Stimulated activated CD4-positive, alpha-beta T cell treated with anti-CD3 and anti-CD28 coated beads, Interleukin-12 subunit alpha, Interleukin-12 subunit beta, amount 100 ng/mL, for 48 hours (primary cell): ENCODE measurements at regions not wholly inside any gene's neighbourhood (a gene's known extent, or its start where the extent isn't known, plus 50 kb on each side); places are given as distances from the start of the nearest gene placed in this dataset.
"Not testable (repeated sequence)": the region's sequence is repeated elsewhere in the genome, so short reads cannot be mapped to it uniquely, and the experiment has no call there.

Experiments used
- DNase-seq, 3 donors: peaks; one replicate each; pipeline ENCODE4 v3.0.0-alpha.2; 2020; ENCODE audit warnings: low read depth in 2 of 3, low spot score in 1 of 3

- no peak for DNase-seq
Measured at GRCh38 chr2:53210538-53210937, 557.1 kb upstream of the CHAC2 start.

DNA sequence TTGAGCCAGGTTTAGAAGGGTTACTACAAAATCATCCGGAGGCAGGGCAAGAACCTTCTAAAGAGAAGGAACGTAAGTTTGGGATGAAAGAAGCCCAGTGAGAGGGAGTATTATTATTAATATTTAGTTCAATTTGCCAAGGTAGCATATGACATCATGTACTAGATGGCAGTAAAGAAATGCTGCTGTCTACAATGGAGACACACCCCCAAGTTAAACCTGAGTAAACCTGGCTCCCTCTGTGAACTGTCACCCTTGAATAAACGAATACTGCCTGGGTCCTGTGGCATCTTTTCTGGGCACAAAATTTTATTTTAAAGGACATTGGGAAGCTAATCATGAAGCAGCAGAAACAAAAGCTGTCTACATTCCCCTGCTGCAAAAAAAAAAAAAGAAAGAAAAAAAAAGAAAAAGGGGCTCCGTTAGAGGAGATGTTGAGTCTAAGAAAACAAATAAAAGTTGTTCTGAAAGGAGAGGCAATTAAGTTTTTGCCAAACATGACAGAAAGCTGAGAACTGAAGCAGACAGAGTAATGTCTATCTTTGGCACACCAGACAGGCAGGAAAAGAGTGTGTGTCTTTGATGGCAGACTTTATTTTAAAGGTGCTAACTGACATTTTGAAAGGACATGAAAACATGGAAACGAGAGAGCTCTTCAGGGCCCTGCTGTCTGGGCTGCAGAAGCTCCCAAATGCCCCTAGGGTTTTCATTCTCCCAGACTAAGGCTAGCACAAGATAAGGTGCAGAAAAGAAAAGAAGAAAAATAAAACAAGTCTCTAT lies 557.7 kb upstream of the CHAC2 start:
- DNase-seq, result no peak

DNA sequence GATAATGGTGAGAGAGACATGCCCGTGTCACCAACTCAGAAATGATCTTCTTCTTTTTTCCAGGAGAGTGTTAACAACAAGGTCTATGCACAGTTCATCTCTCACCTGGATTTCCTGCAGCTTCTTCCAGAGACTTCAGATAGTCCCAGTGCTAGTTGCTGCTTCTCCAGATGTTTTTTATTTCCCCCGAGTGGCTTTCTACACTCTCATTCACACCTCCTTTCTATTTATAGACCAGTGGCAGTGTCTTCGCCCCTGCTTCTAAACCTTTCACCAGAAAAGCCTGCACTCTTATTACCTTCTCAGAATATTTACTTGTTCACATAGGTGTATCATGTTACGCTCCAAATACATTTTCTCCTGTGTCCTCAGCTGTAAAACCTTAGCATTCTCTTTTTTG lies 558.8 kb upstream of the CHAC2 start:
- no peak for DNase-seq

GRCh38 chr2:53206226-53206625 lies 561.4 kb upstream of the CHAC2 start:
- not testable (repeated sequence) for DNase-seq

DNA sequence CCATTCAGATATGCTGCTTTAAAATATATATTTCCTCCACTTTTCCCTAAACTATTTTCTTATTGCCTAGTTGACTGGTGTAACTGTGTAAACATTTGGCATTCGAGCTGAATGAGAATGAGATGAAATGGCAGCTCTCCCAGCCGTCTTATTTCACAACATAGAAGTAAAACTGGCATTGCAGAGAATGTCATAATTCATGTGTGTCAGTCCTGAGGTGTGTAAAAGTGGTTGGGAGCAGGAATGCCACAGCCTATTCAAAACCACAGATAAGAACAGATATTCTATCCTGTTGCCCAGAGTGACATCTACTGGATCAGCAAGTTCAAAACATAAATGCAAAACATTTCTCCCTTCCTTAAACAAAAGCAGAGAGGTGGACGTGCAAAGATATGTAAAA lies 565.5 kb upstream of the CHAC2 start:
- no peak for DNase-seq

DNA sequence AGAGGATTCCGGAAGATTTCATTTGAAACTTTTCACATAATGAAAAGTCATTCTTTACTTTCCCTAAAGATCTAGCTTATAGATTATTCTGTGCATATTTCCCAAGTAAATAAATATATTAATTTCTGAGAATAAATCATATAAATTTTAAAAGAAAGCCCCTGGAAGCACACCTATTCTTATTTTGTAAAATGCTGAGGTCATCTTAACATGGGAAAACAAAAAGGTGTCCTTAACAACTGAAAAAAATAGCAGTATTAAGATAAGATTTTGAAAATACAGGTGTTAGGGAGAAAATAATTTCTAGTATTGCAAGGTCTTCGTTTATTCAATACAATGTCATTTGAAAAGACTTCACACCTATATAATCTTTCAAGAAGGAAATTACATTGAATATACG lies 567.5 kb upstream of the CHAC2 start:
- DNase-seq, result no peak

DNA sequence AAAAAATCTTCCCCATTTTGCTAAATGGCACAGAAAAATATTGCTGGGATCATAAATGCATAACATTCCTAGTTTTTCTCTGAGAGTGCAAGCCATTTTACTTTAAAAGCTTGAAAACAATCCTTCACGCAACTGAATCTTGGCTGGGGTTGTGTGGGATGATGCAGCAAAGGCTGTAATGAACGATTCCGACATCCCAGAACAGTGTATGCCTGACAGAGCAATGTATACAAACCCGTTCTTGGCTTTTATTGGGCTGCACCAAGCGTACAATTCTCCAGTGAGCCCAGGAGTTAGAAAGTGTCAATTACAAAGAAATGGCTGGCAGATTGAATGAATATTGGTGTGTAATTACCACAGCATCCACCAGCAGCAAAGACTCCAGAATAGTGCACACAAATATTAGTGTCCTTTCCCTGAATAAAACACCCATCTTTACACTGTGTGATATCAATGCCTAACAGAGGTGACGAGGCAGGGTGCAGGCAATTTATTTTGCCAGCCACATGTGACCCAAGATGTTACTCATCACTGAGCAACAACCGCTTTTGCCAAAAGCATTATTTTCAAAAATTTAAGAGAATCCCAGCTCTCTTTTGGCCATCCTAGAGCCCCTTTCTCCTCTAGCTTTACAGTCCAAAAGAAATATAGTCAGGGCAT lies 578.6 kb upstream of the CHAC2 start:
- DNase-seq, result no peak

DNA sequence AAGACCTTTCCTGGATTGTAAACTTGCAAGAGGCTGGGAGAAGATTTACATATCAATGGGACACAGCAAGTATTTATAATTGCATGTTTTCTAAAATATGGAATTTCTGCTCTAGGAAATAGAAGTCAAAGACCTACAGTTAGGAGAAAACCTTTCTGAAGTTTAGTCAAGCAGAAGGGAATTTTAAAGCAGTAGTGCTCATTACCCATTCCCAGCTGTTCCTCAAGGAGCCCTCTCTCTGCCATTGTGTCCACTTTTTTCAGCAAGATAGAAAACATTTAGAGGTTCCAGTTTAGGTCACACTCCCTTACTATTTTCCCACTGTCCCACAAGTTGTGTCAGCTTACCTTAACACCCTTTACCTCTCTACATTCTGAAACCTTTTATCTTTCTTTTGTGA lies 584.0 kb upstream of the CHAC2 start:
- no peak for DNase-seq

DNA sequence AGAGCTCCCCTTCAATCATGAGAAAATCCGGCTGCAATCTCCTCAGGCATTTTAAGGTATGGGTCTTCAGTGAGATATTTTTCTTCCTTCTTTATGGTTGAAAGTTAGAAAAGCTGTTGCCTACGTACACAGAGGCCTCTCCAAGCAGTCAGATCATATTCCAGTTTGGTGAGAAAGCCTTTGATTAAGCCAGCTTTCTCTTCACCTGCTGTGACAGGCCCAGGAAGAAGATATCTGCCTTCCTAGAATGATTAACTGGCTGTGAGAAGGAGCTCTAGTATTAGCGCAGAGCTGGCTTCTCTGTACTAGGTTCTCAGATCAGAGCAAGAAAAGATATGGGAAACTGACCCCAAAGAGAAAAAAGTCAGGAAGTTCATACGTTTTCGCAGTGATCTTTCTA lies 585.0 kb upstream of the CHAC2 start:
- no peak for DNase-seq

GRCh38 chr2:53181759-53182158 lies 585.8 kb upstream of the CHAC2 start:
- no peak for DNase-seq

- no peak for DNase-seq
Measured at GRCh38 chr2:53177327-53177726, 590.3 kb upstream of the CHAC2 start.

DNA sequence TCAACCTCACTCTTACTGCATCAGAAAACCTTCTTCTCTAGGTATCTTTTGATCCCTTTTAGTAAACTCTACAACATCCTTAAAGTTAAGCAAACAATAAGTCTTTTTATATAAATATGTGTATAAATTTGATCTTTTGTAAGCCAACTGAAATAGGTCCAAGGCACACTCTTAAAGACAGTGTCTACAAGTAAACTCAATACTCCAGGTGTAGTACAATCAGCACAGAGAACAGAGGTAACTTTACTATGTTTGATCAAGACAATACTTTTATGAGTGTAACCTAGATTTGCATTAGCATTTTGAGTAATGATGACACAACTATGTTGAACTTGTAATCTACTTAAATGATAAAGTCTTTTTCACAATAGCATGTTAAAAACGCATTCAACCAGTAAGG lies 593.1 kb upstream of the CHAC2 start:
- DNase-seq, result no peak

DNA sequence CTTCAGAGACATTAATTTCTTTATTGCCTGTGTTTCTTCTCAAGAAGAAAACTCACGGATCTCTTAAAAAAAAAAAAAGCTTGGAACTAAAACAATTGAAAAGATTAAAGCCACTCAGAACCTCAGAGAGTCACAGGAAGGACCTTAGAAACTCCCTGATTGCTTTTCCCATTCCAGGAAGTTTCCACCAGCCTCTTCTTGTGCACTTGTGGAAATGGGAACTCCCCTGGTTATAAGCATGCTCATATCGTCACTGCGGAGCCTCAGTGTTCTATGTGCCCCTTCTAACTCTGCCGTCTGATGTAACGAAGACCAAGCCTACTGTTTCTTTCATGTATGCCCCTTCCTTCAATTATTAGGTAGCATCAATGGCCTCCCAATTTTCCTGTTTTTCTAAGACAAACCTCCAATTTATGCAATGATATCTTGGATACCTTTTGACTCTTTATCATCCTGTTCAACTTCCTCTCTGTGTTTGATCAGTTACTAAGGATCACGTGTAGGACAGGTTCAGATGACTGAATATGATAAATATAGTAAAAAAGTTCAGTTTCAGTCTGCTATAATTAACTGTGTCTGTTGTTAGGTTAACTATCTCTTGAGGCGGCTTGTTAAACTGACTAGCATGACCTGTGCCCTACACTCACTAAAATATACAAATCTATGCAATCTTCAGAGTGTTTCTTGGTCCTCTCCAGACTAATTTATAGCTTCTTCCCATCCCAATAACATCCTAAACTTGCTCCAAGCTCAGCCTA lies 593.7 kb upstream of the CHAC2 start:
- DNase-seq, result no peak

DNA sequence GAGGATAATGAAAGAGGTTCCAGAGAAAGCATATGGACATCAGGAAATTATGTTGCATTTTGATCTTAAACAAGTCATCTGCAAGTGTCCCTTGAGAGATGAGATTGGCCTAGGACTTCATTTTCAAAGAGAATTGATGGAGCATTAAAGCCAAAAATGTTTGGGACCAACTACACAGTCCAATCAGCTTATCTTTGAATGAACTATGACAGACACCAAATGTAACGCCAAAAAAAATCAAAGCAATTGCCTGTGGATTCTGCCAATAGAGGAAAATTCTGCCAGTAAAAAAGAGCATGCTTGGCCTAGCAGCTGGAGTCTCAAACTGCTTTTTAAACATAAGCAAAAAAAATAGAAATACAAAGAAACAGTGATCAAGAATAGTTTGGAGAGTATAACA lies 594.5 kb upstream of the CHAC2 start:
- no peak for DNase-seq

DNA sequence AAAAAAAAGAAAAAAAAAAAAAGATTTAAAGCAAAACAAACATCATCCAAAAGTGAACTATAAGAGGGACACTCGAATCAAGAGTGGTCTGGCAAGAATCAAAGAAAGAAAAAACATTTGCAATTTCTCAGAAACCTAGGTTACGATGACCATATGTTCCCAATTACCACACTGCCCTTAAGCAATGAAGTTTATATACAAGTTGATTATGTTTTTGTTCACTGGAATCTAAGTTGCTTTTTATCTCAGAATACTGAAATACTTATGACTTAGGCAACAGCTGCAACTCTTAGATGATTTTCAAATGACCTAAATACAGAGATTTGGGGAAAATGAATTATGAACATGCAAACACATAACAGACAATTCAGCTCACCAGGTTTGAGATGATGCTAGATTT lies 597.1 kb upstream of the CHAC2 start:
- DNase-seq, result no peak

GRCh38 chr2:53167227-53167626 lies 600.4 kb upstream of the CHAC2 start:
- no peak for DNase-seq

DNA sequence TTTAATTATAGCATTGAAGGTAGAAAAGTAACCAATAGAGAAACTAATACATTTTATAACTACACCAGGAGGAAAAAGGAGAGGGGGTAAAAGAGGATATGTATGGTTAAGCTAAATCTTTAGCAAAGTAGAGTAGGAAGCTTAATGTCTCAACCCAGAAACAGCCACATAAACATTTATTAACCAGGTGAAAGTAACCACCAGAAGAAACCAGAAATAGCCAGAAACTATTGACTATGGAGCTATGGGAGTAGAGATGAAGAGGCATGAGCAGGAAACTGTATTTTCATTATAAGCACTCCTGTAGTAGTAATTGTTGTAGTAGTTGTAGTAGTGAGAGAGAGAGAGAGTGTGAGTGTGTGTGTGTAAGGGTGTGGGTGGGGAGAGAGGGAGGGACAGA lies 617.5 kb upstream of the CHAC2 start:
- DNase-seq, result no peak

GRCh38 chr2:53148221-53148620 lies 619.4 kb upstream of the CHAC2 start:
- no peak for DNase-seq

DNA sequence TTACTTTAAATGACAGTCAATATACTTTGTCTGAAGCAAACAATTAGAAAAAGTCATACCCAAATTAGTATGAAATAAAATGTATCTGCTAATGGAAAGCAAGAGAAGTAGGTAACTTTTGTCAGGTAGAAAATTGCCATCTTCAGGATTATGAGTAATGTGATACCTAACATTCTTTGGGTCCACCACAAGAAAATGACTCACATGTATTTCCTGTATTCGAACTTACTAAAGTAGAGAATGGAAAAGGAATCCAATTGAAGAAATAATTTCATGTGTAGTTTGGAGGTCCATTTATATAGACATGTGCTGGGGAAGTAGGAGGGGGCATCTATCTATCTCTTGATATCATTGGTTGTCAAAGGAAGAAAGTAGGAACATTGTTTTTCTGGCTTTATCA lies 636.2 kb upstream of the CHAC2 start:
- DNase-seq, result no peak

GRCh38 chr2:53130441-53130943 lies 637.1 kb upstream of the CHAC2 start:
- no peak for DNase-seq

DNA sequence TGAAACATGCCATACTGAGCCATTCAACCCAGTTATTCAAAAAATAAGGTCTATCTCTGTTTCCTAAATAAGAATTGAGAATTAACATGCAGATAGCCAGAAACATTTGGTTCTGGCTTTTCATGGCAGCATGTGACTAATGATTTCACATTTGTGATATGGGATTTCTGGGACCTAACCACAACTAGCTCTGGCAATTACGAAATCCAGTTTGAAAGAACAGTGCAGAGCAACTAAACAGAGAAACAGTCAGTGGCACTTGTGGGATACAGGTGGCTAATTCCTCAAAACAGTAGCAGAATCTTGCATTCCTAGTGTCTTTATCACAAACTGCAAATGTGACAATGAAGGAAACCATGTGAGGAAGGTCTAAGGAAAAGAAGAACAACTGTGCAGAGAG lies 637.8 kb upstream of the CHAC2 start:
- no peak for DNase-seq

- DNase-seq, result no peak
Measured at GRCh38 chr2:53127061-53127650, 640.4 kb upstream of the CHAC2 start.
